Glomerular visceral epithelial cell (primary cell): ENCODE measurements at regions not wholly inside any gene's neighbourhood (a gene's known extent, or its start where the extent isn't known, plus 50 kb on each side); places are given as distances from the start of the nearest gene placed in this dataset.
"Not testable (repeated sequence)": the region's sequence is repeated elsewhere in the genome, so short reads cannot be mapped to it uniquely, and the experiment has no call there.

Experiments used
- DNase-seq: peaks from one replicate; pipeline ENCODE4 v3.0.0-alpha.2; 2016; ENCODE audit errors: extremely low spot score

GRCh38 chr4:116328261-116328860 is 757.0 kb downstream of the TRAM1L1 start:
- DNase-seq = no peak

- no peak for DNase-seq
These were observed 761.8 kb downstream of the TRAM1L1 start for GRCh38 chr4:116323606-116324005.

- DNase-seq = no peak
These were observed 763.9 kb downstream of the TRAM1L1 start for GRCh38 chr4:116321471-116321870.

- DNase-seq = no peak
These were observed 764.5 kb downstream of the TRAM1L1 start for GRCh38 chr4:116320859-116321258.

GRCh38 chr4:116303736-116304188 is 781.6 kb downstream of the TRAM1L1 start:
- DNase-seq = no peak

GRCh38 chr4:116302990-116303735 is 782.2 kb downstream of the TRAM1L1 start:
- no peak for DNase-seq

GRCh38 chr4:116275006-116275405 is 810.4 kb downstream of the TRAM1L1 start:
- DNase-seq = no peak

- DNase-seq = no peak
These were observed 813.0 kb downstream of the TRAM1L1 start for GRCh38 chr4:116272336-116272735.

GRCh38 chr4:116260931-116261330 is 824.4 kb downstream of the TRAM1L1 start:
- DNase-seq = not testable (repeated sequence)

GRCh38 chr4:116244771-116245170 is 840.6 kb downstream of the TRAM1L1 start:
- DNase-seq = no peak

- DNase-seq = no peak
These were observed 841.9 kb downstream of the TRAM1L1 start for GRCh38 chr4:116243431-116243830.

- DNase-seq = no peak
These were observed 851.4 kb downstream of the TRAM1L1 start for GRCh38 chr4:116233971-116234370.

- DNase-seq = not testable (repeated sequence)
These were observed 853.4 kb downstream of the TRAM1L1 start for GRCh38 chr4:116231999-116232398.

- no peak for DNase-seq
These were observed 856.0 kb downstream of the TRAM1L1 start for GRCh38 chr4:116229420-116229819.

GRCh38 chr4:116223040-116223732 is 862.2 kb downstream of the TRAM1L1 start:
- DNase-seq = no peak

- DNase-seq = no peak
These were observed 867.6 kb downstream of the TRAM1L1 start for GRCh38 chr4:116217781-116218180.

GRCh38 chr4:116215622-116216021 is 869.8 kb downstream of the TRAM1L1 start:
- no peak for DNase-seq

GRCh38 chr4:116202524-116202923 is 882.9 kb downstream of the TRAM1L1 start:
- DNase-seq = no peak

- DNase-seq = no peak
These were observed 888.0 kb downstream of the TRAM1L1 start for GRCh38 chr4:116197317-116197809.

GRCh38 chr4:116183241-116183640 is 902.1 kb downstream of the TRAM1L1 start:
- no peak for DNase-seq

GRCh38 chr4:116180157-116180601 is 905.2 kb downstream of the TRAM1L1 start:
- DNase-seq = peak; percentile 23

GRCh38 chr4:116151371-116151770 is 934.0 kb downstream of the TRAM1L1 start:
- DNase-seq = not testable (repeated sequence)
